ENCODE measurements at regions not wholly inside any gene's neighbourhood (a gene's known extent, or its start where the extent isn't known, plus 50 kb on each side); places are given as distances from the start of the nearest gene placed in this dataset.
A peak's percentile ranks its signal among the peaks of the same experiment; 100 is the strongest.

GRCh38 chr5:93674866-93675459 is 66.4 kb downstream of the POU5F2 start:
- intact Hi-C loops (cut with micrococcal nuclease), result no loop called here
- H3K9me3 ChIP-seq (replicated peaks), result no peaks in the 10 kb centered on the region
- no peak for TF ChIP-seq CTCF (IDR thresholded peaks at IDR 0.05; ENCODE audit: borderline replicate concordance)

DNA sequence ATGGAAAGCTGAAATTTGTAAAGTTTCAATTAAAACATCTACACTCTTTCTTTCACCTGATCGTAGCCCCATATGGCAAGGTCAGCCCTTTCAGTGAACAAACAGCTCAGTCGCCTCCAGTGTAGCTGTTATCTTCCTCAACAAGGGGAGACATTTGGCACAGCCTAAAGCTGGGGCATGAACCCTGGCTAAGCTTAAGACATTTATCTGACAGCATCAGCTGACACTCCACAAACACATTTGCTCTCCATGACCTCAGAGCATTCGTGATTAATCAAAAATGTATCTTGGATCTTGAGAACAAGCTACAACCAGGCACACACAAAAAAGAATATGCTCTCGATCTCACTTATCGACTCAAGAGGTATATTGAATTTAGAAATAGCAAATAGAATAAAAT is 67.3 kb downstream of the POU5F2 start:
- H3K4me3 ChIP-seq, result no peak overlapping the region
- H3K36me3 ChIP-seq, result no peaks in the 10 kb centered on the region
- intact Hi-C loops (cut with micrococcal nuclease), result no loop called here
- H3K27me3 ChIP-seq (ENCODE audit: low read depth), result no peaks in the 10 kb centered on the region
- H3K4me1 ChIP-seq, result peaks cover 43% of the 10 kb centered on the region
- TF ChIP-seq CTCF (IDR thresholded peaks at IDR 0.05; ENCODE audit: borderline replicate concordance), result no peak
- DNase-seq, result no peak
- H3K9me3 ChIP-seq (replicated peaks), result no peaks in the 10 kb centered on the region
- H3K27ac ChIP-seq (replicated peaks), result peak overlapping the region; percentile 50

More at GRCh38 chr5:93674866-93675459, 66.4 kb downstream of the POU5F2 start:
- peaks cover 43% of the 10 kb centered on the region for H3K4me1 ChIP-seq
- H3K4me3 ChIP-seq, result no peak overlapping the region
- peak overlapping the region; percentile 50 for H3K27ac ChIP-seq (replicated peaks)
- no peak for DNase-seq
- no peaks in the 10 kb centered on the region for H3K36me3 ChIP-seq
- H3K27me3 ChIP-seq (ENCODE audit: low read depth), result no peaks in the 10 kb centered on the region

DNA sequence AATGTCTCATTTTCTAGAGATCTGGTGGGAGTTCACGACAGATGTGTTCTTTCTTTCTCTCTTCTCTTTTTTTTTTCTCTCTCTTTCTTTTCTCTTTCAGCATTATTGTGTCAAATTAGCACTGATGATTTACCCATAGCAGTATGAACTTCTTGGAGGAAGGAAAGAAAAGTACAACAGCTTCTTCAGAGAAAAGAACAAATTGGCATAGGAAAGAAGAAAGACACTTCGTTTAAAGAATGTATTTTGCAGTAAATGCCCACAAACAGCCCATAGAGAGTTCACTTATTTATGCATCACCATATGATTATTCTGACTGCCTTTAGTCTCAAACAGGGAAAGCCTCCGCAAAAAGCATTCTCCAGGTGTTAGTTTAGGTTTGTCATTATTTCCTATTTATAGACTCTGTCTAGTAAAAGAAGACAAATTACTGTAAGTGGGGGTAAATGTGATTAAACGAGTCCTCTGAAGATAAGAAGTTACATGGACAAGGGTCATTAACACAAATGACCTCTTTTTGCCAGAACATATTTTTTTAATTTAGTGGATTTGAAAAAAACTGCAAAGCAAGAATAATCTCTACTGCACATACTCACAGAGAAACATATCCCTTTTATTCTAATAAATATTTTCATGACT is 68.0 kb downstream of the POU5F2 start:
- Histone ChIP-seq H3K9me3 (replicated peaks) (no peaks in the 10 kb centered on the region), H3K4me1 (peaks cover 43% of the 10 kb centered on the region), H3K4me3 (no peak overlapping the region), H3K36me3 (no peaks in the 10 kb centered on the region), H3K27me3 (ENCODE audit: low read depth) (no peaks in the 10 kb centered on the region), H3K27ac (replicated peaks) (no peak overlapping the region)
- no peak for TF ChIP-seq CTCF (IDR thresholded peaks at IDR 0.05; ENCODE audit: borderline replicate concordance)
- intact Hi-C loops (cut with micrococcal nuclease), result no loop called here
- no peak for DNase-seq

GRCh38 chr5:93665648-93666047 is 75.8 kb downstream of the POU5F2 start:
- Histone ChIP-seq H3K27ac (replicated peaks) (no peak overlapping the region), H3K27me3 (ENCODE audit: low read depth) (no peaks in the 10 kb centered on the region), H3K4me3 (no peak overlapping the region), H3K4me1 (no peaks in the 10 kb centered on the region), H3K36me3 (no peaks in the 10 kb centered on the region), H3K9me3 (replicated peaks) (no peaks in the 10 kb centered on the region)
- intact Hi-C loops (cut with micrococcal nuclease), result no loop called here
- TF ChIP-seq CTCF (IDR thresholded peaks at IDR 0.05; ENCODE audit: borderline replicate concordance), result no peak
- DNase-seq, result no peak

GRCh38 chr5:93660677-93661076 is 77.7 kb downstream of the NR2F1 start:
- Histone ChIP-seq H3K36me3 (no peaks in the 10 kb centered on the region), H3K4me3 (no peak overlapping the region), H3K9me3 (replicated peaks) (no peaks in the 10 kb centered on the region), H3K27ac (replicated peaks) (no peak overlapping the region), H3K4me1 (no peaks in the 10 kb centered on the region), H3K27me3 (ENCODE audit: low read depth) (no peaks in the 10 kb centered on the region)
- TF ChIP-seq CTCF (IDR thresholded peaks at IDR 0.05; ENCODE audit: borderline replicate concordance), result no peak
- DNase-seq, result no peak
- intact Hi-C loops (cut with micrococcal nuclease), result no loop called here
